NCI-H146 treated with DMSO at 0.1 percent for 48 hours (cell line): ENCODE measurements at regions not wholly inside any gene's neighbourhood (a gene's known extent, or its start where the extent isn't known, plus 50 kb on each side); places are given as distances from the start of the nearest gene placed in this dataset.

Experiments
- DNase-seq: peaks from one replicate; lab custom pipeline; 2025; ENCODE audit not compliant: unreplicated experiment; lab: John Stamatoyannopoulos, UW

GRCh38 chr2:156647377-156648010, 211.3 kb downstream of the GPD2 start:
- no peak for DNase-seq

- DNase-seq, result no peak
Observed at GRCh38 chr2:156648522-156648921, 212.3 kb downstream of the GPD2 start.

GRCh38 chr2:156649596-156649995, 213.4 kb downstream of the GPD2 start:
- DNase-seq, result no peak

- no peak for DNase-seq
Observed at GRCh38 chr2:156652691-156653090, 216.5 kb downstream of the GPD2 start.

- no peak for DNase-seq
Observed at GRCh38 chr2:156653675-156654074, 217.5 kb downstream of the GPD2 start.

- DNase-seq, result no peak
Observed at GRCh38 chr2:156657809-156658208, 221.6 kb downstream of the GPD2 start.

- no peak for DNase-seq
Observed at GRCh38 chr2:156659694-156660093, 223.5 kb downstream of the GPD2 start.

- no peak for DNase-seq
Observed at GRCh38 chr2:156663757-156664409, 227.7 kb downstream of the GPD2 start.

- no peak for DNase-seq
Observed at GRCh38 chr2:156666130-156666785, 230.1 kb downstream of the GPD2 start.

GRCh38 chr2:156670104-156670503, 233.9 kb downstream of the GPD2 start:
- DNase-seq, result no peak

GRCh38 chr2:156671706-156672361, 235.7 kb downstream of the GPD2 start:
- no peak for DNase-seq

- no peak for DNase-seq
Observed at GRCh38 chr2:156672556-156673332, 236.6 kb downstream of the GPD2 start.

GRCh38 chr2:156673333-156673615, 237.1 kb downstream of the GPD2 start:
- no peak for DNase-seq

- DNase-seq, result no peak
Observed at GRCh38 chr2:156673981-156674380, 237.8 kb downstream of the GPD2 start.

GRCh38 chr2:156675896-156676295, 239.7 kb downstream of the GPD2 start:
- DNase-seq, result no peak

- DNase-seq, result no peak
Observed at GRCh38 chr2:156679820-156680219, 243.6 kb downstream of the GPD2 start.

- DNase-seq, result no peak
Observed at GRCh38 chr2:156680266-156680665, 244.1 kb downstream of the GPD2 start.

- DNase-seq, result no peak
Observed at GRCh38 chr2:156687126-156687525, 250.9 kb downstream of the GPD2 start.

GRCh38 chr2:156687715-156688114, 251.5 kb downstream of the GPD2 start:
- no peak for DNase-seq

- DNase-seq, result no peak
Observed at GRCh38 chr2:156689939-156690338, 253.8 kb downstream of the GPD2 start.

- DNase-seq, result no peak
Observed at GRCh38 chr2:156691014-156691413, 254.8 kb downstream of the GPD2 start.
